Uterus (tissue), 2 donors: ENCODE measurements at regions not wholly inside any gene's neighbourhood (a gene's known extent, or its start where the extent isn't known, plus 50 kb on each side); places are given as distances from the start of the nearest gene placed in this dataset.

Source experiments
- POLR2A ChIP-seq, 2 donors: fragments of 450-650 bp; IDR thresholded peaks; one replicate each; pipeline ENCODE4 v1.6.1; 2016; ENCODE audit warnings: antibody characterized with exemption in 2 of 2, mild to moderate bottlenecking in 1 of 2, moderate library complexity in 1 of 2
- TF ChIP-seq, protein P1 (sequence below), 4 experiments: fragments of 200-600 bp in 2 of 4; fragments of 450-650 bp in 2 of 4; sonication (generic) in 2 of 4; IDR thresholded peaks; one replicate each; pipeline ENCODE4 v1.5.1; 2016 to 2019; ENCODE audit warnings: antibody characterized with exemption in 4 of 4, mild to moderate bottlenecking in 2 of 4, moderate library complexity in 1 of 4

DNA sequence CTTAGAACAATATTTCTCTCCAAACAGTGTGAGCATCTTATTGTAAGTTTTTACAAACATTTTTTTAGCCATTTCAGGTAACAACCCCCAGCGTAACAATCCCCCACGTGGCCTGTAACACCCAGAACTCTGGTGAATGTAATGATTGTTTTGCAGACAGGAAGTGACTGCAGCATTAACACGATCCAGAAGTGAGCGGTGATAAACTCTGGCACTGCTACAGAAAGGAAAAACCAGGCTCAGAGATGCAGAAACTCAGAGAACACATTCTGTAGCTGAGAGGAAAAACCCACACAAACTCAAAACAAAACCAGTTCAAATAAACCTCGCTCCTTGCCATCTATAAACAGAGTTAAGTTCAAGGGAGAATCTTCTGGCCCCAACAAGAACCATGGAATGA, 285.7 kb downstream of the FGFR2 start:
- no peak for TF ChIP-seq POLR2A (IDR thresholded peaks at IDR 0.05)
- TF ChIP-seq, protein P1, sequence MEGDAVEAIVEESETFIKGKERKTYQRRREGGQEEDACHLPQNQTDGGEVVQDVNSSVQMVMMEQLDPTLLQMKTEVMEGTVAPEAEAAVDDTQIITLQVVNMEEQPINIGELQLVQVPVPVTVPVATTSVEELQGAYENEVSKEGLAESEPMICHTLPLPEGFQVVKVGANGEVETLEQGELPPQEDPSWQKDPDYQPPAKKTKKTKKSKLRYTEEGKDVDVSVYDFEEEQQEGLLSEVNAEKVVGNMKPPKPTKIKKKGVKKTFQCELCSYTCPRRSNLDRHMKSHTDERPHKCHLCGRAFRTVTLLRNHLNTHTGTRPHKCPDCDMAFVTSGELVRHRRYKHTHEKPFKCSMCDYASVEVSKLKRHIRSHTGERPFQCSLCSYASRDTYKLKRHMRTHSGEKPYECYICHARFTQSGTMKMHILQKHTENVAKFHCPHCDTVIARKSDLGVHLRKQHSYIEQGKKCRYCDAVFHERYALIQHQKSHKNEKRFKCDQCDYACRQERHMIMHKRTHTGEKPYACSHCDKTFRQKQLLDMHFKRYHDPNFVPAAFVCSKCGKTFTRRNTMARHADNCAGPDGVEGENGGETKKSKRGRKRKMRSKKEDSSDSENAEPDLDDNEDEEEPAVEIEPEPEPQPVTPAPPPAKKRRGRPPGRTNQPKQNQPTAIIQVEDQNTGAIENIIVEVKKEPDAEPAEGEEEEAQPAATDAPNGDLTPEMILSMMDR (IDR thresholded peaks at IDR 0.05): no peak
